NOMO-1 treated with DMSO at 0.1 percent for 48 hours (cell line): ENCODE measurements at regions not wholly inside any gene's neighbourhood (a gene's known extent, or its start where the extent isn't known, plus 50 kb on each side); places are given as distances from the start of the nearest gene placed in this dataset.
"Not testable (repeated sequence)": the region's sequence is repeated elsewhere in the genome, so short reads cannot be mapped to it uniquely, and the experiment has no call there.

Source experiments
- DNase-seq: peaks from one replicate; lab custom pipeline; 2025; ENCODE audit not compliant: unreplicated experiment; lab: John Stamatoyannopoulos, UW

DNA sequence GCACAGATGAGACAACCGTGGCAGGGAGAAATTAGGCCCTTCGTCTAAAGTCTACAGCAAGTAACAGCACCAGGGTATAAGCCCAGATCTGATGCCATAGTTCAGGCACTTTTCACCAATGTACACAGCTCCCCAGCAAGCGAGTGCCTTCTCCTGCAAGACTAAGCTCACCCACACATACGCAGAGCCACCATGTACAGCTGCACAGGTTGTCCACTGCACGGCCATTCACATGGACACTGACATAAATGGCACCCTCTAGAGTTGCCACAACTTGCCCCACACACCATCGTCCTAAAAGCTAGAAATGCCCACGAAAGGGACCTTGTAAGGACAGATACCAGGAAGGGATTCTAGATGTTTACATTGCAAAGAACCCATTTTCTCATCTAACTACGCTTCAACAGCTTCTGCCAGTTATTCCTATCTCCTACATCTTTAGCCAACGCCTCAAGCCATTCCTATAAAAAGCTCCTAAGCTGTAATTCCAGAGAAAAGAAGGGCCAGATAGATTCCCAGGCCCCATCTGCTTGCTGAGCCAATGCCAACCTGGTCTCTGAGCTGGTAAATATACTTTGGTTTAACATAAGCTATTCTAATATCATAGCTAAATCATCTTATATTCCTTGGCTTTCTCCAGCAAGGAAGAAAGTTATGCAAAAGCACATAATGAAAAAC, 174.0 kb upstream of the KAZN start:
- no peak for DNase-seq

DNA sequence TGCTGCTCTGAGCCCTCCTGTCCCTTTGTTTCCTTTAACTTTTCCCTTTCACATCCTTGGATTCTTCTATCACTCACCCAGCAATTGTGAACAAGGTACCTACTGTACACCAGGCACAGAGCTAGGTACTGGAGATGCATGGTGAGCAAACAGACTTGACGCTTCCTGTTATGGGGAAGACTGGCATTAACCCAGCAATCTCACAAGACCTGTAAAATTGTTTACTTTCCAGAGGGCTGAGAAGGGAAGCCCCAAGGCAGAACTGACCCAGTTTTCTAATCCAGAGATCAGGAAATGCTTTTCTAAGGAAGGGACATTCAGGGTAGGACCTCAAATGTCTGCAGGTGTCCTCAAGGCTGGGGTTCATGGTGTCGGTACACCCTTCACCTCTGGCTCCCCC, 171.6 kb upstream of the KAZN start:
- no peak for DNase-seq

DNA sequence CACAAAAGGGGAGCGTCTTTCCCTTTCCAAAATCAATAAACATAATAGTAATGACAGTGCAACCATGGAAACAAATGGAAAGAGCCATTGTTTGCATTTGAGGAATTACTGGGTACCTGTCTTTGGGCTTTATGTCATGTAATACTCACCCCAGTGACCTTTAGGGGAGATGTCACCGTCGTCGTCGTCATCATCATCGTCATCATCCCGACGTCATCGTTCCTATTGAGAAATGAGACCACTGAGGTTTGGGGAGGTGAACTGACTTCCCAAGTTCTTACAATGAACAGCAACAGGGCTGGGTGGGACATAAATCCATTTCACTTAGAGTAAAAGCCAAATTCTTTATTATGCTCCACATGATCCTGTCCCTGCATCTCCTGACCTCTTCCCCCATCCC, 168.9 kb upstream of the KAZN start:
- DNase-seq: no peak

DNA sequence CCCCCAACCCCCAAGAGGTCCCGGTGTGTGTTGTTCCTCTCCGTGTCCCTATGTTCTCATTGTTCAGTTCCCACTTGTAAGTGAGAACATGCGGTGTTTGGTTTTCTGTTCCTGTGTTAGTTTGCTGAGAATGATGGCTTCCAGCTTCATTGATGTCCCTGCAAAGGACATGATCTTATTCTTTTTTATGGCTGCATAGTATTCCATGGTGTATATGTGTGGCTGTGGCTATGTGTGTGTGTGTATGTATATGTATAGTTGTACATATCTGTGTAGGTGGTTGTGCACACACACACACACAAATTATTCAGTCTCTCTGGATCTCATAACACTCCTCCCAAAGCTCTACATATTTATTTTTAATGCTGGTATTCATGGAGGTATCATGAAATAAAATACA, 165.8 kb upstream of the KAZN start:
- not testable (repeated sequence) for DNase-seq

DNA sequence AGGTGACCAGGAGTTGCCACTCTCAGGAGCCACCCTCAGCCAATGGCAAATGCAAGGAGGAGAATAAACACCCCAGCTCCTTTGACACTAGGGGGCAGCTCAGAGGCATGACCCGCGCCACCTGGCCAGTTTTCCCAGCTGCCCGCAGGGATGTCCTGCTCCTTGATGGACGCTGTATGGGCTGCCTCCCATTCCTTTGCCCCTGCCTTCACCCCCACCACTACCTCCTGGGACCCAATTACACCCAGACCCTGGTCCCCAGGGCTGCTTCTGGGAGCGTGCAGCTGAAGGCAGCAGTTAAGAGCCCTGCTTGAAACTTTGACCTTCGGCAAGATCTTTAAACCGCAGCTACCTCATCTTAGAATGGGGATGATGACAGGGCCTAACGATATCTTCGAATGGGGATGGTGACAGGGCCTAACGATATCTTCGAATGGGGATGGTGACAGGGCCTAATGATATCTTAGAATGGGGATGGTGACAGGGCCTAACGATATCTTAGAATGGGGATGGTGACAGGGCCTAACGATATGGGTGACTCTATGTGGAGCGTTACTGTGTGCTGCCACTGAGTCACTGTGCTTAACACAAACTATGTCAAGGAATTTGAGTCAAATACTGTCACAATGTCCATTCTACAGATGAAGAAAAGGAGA, 163.0 kb upstream of the KAZN start:
- no peak for DNase-seq

DNA sequence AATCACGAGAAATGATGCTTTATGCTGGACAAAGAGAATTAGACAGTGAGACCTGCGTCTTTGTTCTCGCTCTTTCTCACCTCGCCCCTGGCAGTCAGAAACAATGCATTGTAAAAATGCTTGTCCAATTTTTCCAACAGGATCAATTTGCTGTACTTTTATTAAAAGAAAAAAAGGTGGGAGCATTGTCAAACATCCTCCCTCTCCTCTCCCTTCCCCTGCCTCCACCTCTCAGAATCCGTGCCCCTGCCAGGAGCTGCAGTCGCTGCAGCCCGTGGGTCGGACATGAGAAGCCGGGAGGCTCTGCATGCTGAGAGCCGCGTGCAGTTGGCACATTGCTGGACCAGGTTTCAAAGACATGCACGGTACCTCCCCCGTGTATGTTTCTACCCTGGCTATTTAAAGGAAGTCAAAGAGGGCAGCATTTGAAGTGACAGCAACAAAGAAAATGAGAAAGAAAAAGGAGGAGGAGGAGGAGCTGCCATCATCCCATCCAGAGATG, 161.0 kb upstream of the KAZN start:
- DNase-seq: no peak

DNA sequence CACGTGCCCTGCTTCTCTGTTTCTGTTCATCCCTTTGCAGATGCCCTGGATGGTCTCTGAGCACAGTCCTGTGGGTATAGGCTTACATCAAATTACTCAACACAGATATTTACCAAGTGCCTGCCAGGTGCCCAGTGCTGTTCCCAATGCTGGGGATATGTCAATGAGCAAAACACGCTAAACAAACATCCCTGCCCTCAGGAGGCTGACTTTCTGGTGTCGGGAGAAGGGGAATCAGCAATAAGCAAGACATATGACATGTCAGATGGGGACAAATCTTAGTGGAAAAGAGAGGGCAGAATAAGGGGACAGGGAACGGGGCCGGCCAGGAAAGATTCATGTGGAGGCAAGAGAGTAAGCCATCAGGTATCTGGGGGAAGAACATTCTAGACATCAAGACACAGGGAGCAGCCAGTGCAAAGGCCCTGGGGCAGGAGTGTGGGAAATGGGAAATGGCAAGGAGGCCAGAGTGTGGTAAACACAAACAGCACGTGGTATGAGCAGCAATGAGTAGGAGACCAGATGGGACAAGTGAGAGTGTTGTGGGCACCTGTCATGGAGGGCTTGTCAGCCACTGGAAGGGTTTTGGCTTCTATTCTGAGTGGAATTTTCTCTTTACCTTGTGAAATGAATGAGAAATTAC, 160.2 kb upstream of the KAZN start:
- no peak for DNase-seq

DNA sequence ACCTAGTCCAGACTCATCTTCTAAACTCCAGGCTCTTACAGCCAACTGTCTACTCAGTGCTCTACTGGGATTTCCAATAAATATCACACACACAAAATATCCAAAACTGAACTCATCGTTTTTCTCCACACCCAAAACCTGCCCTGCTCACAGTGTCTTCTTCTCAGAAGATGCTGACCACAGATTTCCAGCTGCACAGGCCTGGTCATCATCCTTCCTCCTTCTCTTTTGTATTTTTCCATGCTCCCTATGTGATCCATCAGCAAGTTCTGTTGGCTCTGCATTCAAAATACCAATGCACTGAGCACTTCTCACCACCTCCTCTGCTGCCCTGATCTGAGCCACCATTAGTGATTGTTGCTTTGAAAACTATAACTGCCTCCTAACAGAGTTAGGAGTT, 159.5 kb upstream of the KAZN start:
- DNase-seq: no peak

DNA sequence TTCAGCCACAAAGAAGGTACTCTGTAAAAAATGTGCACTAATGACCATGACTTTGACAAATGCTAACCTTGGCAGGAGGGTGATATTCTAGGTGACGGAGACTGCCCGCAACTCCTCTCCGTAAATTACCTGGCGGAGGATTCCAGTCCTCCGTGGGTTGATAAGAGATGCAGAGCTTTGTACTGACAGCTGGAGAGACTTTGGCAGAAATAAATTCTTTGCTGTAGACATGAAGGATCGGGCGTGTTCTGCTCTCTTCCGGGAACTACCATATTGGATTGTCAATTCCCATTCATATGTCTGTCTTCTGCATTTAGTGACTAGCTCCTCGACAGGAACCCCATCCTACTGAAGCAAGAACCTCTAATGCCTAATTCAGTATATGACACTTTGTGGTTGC, 158.3 kb upstream of the KAZN start:
- no peak for DNase-seq

DNA sequence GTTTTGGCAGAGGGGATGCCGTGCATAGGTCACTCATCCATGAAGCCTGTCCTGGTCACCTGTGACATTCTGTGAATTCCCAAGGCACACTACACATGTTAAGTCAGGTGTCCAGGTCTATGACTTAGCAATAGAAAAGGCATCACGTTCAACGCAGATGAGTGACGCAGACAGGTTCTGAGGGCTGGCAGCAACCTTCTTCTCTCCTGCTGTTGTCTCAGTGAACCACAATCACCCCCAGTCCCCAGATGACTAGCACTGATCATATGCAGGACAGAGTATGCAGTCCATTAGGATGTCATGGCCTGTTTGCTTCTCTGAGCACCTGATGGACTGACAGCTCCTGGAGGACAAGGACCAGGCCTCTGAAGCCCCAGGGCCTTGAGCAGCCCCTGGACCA, 157.8 kb upstream of the KAZN start:
- no peak for DNase-seq

DNA sequence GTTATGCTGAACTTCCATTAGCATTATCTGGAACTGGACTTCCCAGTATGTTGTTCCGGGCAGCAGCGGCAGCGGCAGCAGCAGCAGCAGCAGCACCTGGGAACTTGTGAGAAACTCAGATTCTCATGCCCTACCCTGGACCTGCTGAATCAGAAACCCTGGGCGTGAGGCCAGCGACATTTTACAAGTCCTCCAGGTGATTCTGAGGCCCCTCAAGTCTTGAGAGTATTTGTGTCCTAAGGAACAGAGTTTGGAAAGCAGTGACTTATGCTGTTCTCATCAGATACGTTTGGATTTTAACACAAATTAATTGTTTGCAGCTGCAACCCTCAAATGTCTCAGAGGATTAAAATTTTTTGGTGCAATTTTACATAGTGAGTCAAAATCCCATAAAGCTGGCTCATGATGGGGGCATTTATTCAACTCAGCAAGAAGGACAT, 157.2 kb upstream of the KAZN start:
- no peak for DNase-seq

DNA sequence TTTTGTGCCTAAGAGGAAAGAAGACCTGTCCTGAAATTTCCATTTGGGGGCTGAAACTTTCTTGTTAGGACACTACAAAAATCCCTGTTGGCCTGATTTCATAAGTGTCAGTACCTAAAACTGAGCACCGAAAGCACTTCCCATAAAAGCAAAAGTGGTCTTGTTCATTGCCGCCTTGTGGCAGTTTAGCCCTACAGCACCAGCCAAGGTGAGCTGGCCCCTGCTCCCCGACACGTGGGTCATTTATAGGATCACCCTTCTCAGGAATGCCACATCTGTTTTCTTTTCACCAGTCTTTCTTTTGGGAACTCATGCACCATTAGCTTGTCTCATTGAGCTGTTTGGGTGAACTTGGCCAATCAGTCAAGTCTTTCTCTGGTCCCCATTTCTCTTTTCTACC, 155.8 kb upstream of the KAZN start:
- DNase-seq: no peak

DNA sequence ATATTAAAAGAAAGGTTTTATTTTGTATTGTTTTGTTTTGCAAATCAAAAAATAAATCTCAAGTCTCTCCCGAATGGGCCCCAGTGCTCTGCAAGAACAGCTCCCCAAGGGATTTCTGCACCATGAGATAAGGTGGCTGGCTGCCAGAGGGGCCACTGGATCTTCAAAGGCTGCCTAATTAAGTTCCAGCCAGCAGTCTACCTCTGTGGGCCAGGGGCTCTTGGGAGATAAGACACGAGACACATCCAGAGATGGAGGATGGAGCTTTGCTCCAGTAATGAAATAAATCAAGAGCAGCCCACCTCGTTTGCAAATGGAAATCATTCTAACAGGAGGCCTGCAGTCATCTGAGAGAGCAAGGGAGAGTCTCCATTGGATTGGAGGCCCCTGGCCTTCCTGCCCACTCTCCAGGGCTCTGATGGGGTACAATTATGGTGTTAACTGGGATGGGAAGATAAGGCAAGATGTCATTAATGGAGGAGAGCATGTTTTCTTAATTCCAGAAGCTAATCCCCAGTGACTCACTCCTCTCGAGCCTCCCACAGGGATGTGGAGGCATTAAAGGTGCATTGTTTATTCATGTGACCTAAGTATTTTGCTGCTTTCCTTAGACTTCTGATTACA, 155.2 kb upstream of the KAZN start:
- no peak for DNase-seq

DNA sequence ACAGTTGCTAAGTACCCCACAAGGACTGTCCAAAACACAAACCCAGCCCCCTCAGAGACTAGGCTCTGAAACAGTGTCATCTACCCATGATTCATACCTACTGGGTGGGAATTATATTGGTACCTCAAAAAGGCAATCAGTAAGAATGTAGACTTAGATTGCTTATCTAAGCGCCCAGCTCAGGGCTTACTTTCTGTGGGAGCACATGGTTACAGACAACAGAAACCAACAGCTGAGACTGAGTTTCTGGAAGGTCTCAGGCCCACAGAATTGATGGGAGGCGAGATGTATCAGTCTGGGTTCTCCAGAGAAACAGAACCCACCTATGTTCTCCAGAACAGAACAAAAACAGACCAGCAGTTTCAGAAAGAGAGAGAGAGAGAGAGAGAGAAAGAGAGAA, 147.3 kb upstream of the KAZN start:
- DNase-seq: no peak

DNA sequence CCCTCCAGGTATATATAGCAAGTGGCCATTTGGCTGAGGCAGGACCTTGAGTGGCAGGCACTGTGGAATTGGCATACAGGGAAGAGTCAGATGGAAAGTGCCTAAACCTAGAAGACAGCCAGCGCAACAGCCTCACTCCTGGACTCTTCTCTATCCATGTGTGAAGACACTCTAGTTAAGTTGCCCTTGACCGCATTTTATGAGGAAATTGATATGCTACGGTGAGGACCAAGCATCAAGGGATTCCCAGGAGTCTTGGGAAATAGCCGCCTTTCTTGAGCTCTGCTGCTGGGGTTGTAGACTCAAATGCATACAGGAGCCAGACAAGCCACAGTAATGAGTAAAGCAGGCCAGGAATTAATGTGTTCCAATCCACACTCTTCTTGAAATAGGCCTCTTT, 145.9 kb upstream of the KAZN start:
- no peak for DNase-seq

DNA sequence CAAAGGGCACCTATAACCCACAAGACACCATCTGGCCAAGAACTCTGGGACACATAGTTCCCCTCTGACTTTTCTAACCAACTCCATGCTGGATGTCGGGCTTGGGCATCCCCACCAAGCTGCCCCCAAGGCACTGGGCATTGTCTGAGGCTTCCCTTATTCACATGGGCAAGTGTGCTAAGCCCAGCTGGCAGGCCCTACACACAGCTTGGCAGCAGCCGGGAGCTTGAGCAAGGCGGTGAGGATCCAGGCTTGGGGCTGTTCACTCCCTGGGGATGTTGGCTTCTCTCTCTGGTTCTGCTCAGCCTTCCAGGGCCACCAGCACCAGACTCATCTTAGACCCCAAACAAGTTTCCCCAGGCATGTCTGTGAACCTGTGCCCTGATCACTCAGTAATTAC, 138.3 kb upstream of the KAZN start:
- DNase-seq: no peak

DNA sequence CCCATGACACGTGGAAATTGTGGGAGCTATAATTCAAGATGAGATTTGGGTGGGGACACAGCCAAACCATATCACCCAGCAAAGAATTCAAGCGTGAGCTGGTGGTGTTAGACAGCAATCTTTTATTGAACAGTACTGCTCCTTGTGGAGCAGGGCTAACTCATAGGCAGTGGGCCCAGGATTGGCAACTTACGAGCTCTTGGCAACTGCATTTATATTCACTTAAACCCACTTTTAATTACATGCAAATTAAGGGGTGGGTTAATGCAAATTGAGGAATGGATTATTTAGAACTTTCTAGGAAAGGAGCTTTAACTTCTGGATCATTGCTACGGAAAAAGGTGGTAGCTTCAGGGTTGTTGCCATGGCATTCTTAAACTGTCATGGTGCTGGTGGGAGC, 135.6 kb upstream of the KAZN start:
- no peak for DNase-seq

DNA sequence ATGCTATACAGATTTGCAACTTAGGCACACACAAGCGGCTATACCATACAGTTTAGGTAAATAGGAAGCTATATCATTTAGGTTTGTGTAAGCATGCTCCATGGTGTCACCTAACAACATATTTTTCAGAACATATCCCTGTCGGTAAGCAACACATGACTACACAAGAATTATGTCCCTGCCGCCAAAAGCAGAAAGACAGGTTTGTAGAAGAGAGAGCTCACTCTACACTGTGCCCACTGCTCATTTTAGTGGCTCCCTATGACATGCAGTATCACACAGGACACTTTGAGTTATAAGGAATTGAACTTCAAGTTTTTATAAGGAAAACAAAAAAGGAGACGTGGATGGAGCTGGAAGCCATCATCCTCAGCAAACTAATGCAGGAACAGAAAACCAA, 132.5 kb upstream of the KAZN start:
- DNase-seq: no peak

DNA sequence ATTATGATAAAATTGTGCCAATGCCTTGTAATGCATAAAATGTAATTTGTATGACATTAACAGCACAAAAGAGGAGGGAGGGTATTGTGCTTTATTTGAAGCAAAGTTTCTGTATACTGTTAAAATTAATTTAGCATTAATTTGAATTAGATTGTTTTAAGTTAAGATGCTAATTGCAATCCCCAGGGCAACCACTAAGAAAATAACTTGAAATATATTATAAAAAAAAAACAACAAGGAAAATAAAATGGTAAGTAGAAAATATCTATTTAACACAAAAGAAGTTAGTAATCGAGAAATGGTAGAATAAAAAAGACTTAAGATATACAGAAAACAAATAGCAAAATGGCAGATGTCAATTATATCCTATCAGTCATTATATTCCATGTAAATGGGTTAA, 131.4 kb upstream of the KAZN start:
- DNase-seq: no peak

DNA sequence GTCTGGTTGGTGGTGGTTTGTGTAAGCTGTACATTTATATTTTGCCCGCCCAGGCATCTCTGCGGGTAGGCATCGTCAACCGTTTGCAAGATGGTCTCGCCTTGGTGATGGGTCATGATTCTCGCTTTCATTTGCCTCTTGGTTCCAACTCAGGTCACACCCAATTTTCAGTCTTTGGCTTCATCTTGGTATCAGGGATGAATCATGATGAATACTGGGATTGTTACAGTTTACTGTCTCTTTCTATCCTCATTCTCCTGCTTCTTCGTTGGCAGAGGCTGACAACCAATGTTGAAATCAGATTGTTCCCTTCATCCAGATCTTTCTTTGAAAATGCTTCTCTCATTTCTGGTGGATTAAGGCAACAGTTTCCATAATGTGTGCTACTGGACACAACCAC, 129.7 kb upstream of the KAZN start:
- no peak for DNase-seq

DNA sequence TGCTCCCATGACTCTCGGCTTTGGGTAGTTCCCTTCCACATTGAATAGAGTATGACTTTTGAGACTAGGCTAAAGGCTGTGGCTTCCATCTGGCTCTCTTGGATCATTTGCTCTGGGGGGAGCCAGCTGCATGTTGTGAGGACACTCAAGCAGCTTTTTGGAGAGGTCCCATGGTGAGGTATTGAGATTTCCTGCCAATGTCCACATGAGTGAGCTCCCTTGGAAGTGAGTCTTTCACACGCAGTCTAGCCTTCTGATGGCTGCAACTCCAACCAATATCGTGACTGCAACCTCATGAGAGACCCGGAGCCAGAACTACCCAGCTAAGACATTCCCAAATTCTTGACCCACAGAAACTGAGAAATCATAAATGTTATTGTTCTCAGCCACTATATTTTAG, 127.7 kb upstream of the KAZN start:
- no peak for DNase-seq

DNA sequence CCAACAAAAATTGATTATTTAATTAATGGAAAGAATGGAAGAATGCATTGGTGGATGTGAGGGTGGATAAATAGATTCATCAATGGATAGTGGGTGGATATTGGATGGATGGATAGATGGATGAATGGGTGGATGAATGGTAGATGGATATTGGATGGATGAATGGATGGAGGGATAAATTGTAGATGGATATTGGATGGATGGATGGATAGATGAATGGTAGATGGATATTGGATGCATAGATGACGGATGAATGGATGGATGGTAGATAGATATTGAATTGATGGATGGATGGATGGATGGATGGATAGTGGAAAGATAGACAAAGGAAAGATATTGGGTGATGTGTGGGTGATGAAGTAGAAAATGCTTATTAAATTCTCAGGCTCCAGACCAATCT, 123.6 kb upstream of the KAZN start:
- DNase-seq: no peak
